Mesodermal cell (in vitro differentiated cells): ENCODE measurements at regions not wholly inside any gene's neighbourhood (a gene's known extent, or its start where the extent isn't known, plus 50 kb on each side); places are given as distances from the start of the nearest gene placed in this dataset.

Experiments used
- H3K27ac ChIP-seq: 2 replicates; pipeline ENCODE4 v1.7.0; 2013; ENCODE audit warnings: mild to moderate bottlenecking, low read depth, low read length, moderate library complexity; ENCODE audit not compliant: severe bottlenecking
- H3K36me3 ChIP-seq: 2 replicates; pipeline ENCODE4 v1.7.1; 2013; ENCODE audit warnings: mild to moderate bottlenecking, low read length, moderate library complexity; ENCODE audit not compliant: control insufficient read depth, insufficient read depth
- H3K4me1 ChIP-seq: one replicate; pipeline ENCODE4 v1.7.1; 2013; ENCODE audit warnings: mild to moderate bottlenecking, low read length; ENCODE audit not compliant: insufficient read depth, control insufficient read depth, poor library complexity, severe bottlenecking
- H3K4me3 ChIP-seq: 2 replicates; pipeline ENCODE4 v1.7.0; 2013; ENCODE audit warnings: low read length, control low read depth, mild to moderate bottlenecking; ENCODE audit not compliant: insufficient read depth, poor library complexity, severe bottlenecking; ENCODE audit errors: extremely low read depth
- H3K9me3 ChIP-seq: 2 replicates; pipeline ENCODE4 v1.7.1; 2013; ENCODE audit warnings: mild to moderate bottlenecking, low read length, moderate library complexity; ENCODE audit not compliant: control insufficient read depth
- WGBS, 2 experiments: methylation state at CpG; one replicate each; pipeline ENCODE4 v1.1.5; 2013; ENCODE audit warnings: missing lambda C conversion rate in 2 of 2; ENCODE audit not compliant: insufficient coverage in 2 of 2; 5-methylcytosine and 5-hydroxymethylcytosine counted together

DNA sequence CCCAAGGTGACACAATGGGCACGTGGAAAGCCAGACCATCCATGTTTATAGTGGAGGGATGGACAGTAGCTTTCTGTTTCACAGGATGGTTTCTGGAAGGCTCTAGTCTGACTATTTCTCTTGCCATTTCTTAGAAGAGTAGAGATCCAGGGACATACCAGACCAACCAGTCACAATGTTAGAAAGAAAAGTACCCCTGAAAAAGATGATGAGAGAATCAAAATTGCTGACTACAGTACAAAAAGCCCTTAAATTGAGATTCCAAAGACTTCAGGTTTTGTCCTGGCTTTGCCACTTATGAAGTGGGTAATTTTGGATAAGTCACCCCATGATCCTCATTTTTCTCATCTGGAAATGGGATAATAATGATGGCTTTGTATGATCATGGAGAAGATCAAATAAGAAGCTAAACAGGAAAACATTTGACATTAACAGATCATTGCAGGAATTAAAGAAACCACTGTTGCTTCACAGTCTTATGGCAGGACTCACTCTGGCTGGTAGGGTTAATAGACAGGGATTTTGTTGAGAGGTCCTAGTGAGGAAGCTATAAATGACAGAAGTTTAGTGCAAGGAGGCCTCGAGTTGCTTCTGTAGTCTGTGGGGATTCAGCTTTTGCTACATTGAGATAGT is 386.0 kb downstream of the IRS1 start:
- Histone ChIP-seq H3K9me3 (no peaks in the 10 kb centered on the region), H3K36me3 (no peaks in the 10 kb centered on the region), H3K4me1 (no peaks in the 10 kb centered on the region), H3K27ac (no peak overlapping the region), H3K4me3 (no peak overlapping the region)
- WGBS, 2 experiments: 89 to 95% methylated on average over 2 of the region's 2 CpGs

DNA sequence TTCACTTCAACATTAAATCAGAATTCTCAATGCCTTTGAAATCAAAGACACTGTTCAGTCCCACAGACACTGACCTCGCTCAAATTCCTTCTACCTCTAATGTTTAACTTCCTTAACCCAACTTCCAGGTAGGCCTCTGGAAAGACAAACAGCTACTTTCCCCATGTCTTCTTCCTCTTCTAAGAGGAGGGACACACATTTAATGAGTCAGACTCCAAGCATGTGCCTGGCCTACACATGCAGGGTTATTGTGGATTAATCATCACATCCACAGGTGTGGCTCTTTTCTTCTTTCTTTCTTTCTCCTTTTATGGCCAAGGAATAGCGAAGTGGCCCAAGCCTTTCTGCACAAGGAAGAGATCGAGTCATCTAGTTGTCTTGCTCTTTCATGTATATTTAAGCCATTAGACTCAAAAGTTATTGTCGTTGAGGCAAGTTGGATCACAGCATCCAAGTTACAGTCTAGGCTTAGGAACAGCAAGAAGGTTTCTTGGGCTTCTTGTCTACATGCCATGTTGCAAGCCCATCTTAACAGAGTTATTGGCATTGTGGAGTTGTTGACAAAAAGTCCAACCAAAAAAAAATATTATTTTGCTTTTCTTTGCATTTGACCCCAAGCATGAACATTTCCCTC is 387.8 kb downstream of the IRS1 start:
- H3K27ac ChIP-seq: peak overlapping the region; percentile 4
- WGBS, 2 experiments: 93 to 100% methylated on average over 2 of the region's 4 CpGs
- H3K9me3 ChIP-seq: no peaks in the 10 kb centered on the region
- H3K36me3 ChIP-seq: no peaks in the 10 kb centered on the region
- no peak overlapping the region for H3K4me3 ChIP-seq
- H3K4me1 ChIP-seq: peaks cover 5% of the 10 kb centered on the region

DNA sequence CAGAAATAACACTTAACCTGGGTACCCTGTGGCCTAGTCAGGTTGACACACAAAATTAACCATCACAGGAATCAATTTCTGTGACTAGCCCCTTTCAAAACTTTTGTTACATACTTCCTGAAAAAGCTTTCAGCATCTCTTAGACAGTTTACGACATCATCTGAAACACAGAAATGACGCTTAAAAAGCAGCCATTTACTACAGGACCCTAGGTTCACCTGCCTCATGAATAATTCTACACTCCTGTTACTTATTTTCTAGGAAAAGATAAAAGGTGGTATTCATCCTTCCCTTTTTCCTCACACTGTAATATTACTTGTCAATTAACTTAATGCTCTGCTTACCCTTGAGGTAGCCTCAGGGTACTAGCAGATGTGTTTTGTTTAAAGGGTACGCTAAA is 388.4 kb downstream of the IRS1 start:
- Histone ChIP-seq H3K4me1 (peaks cover 5% of the 10 kb centered on the region), H3K27ac (no peak overlapping the region), H3K36me3 (no peaks in the 10 kb centered on the region), H3K4me3 (no peak overlapping the region), H3K9me3 (no peaks in the 10 kb centered on the region)
- WGBS, 2 experiments: 100% methylated on average over 2 of the region's 3 CpGs

DNA sequence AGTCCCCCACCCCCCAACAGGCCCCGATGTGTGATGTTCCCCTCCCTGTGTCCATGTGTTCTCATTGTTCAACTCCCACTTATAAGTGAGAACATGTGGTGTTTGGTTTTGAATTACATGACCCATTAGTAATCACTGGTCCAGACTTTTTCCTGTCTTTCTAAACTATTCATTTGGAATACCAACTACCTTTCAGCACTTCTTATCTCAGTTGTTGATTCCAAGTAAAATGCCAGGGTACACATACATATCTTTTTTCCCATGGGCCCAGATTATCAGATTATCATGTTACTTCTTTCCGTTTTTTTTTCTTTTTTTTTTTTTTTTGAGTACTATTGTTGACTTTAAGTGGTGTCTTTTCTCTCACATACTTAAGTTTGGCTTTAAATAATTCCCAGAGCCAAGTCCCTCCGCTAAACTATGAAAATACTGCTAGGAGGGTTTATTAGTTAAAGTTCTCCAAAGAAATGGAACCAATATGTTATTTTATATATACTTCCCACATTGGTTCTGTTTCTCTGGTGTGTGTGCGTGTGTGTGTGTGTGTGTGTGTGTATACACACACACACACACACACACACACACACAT is 389.3 kb downstream of the IRS1 start:
- H3K36me3 ChIP-seq: no peaks in the 10 kb centered on the region
- peaks cover 5% of the 10 kb centered on the region for H3K4me1 ChIP-seq
- no peak overlapping the region for H3K27ac ChIP-seq
- WGBS, 2 experiments: no CpG with 5 or more reads among the region's 4 CpGs
- no peaks in the 10 kb centered on the region for H3K9me3 ChIP-seq
- no peak overlapping the region for H3K4me3 ChIP-seq

DNA sequence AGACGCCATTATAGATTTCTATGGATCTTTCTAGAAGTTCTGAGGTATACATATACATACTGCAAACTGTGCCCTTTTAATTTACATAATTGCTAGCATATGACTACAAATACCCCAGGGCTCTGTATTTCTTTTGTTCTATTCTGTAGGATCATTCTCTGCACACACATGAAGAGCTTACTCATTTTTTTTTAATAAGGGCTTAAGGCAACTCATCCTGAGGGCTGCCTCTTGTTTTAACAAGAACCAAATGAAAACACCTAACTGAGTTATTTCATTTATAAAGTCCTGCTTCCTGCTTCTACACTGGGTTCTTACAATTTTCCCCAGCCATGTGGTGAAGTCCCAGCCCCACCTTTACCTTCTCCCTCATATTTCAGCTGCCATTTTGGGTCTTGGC is 390.5 kb downstream of the IRS1 start:
- WGBS, 2 experiments: no CpG with 5 or more reads among the region's 1 CpG
- H3K36me3 ChIP-seq: no peaks in the 10 kb centered on the region
- peaks cover 5% of the 10 kb centered on the region for H3K4me1 ChIP-seq
- no peak overlapping the region for H3K4me3 ChIP-seq
- no peaks in the 10 kb centered on the region for H3K9me3 ChIP-seq
- H3K27ac ChIP-seq: no peak overlapping the region

DNA sequence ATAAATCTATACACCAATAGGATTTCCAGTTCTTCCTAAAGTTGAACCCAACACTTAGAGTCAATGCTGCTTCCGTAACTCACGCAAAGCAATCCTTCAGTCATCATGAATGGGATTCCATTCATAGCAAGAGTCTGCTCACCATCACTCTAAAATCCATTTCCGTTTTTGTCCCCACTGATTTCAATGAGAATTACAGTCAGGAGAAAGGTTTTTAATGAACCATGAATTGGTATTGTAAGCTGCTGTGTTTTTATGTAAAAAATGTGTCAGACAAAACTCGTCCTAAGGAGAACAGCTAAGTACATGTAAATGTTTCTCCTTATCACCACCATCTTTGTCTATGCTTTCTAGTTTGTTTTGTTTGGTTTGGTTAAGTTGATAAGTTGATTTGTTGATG is 391.5 kb downstream of the IRS1 start:
- Histone ChIP-seq H3K4me3 (no peak overlapping the region), H3K4me1 (peaks cover 5% of the 10 kb centered on the region), H3K9me3 (no peaks in the 10 kb centered on the region), H3K36me3 (no peaks in the 10 kb centered on the region), H3K27ac (no peak overlapping the region)
- 58 to 80% methylated on average over 2 of the region's 4 CpGs for WGBS, 2 experiments

DNA sequence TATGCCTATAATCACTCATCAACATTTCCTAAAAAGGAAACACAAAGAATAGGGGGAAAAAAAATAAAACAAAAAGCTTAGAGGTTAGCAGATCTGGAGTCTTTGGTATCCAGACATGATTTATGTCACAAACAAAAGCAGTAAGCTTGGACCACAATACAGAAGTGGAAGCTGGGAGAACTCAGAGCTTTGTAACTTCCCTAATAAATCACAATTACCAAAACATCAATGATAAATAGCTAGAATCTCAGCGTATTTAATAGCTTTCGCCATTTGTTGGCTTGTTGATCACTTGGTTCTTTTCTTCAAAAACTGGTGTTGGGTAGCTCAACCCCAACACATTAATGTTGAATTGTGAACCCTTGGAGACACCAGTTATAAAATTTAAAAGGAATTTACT is 392.5 kb downstream of the IRS1 start:
- peaks cover 5% of the 10 kb centered on the region for H3K4me1 ChIP-seq
- 100% methylated on average over 2 of the region's 2 CpGs for WGBS, 2 experiments

DNA sequence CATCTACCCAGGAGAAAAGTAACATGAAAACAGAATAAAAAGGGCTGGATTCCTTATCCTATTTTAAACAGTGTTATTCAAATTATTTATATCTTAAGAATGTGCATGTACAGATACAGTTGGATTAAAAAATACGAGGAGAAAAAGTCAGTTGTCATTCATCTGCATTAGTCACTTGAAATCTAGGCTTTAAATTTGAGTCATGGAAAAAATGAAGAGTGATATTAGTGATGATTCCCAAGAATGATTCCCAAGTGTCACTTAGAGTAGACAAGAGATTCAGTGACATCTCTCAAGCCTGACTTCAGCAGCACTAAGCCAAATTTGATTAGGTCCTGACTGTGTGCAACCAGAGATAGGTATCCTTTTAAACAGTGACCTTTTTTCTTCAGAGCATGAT is 394.2 kb downstream of the IRS1 start:
- Histone ChIP-seq H3K9me3 (no peaks in the 10 kb centered on the region), H3K4me3 (no peak overlapping the region), H3K4me1 (peaks cover 5% of the 10 kb centered on the region), H3K27ac (no peak overlapping the region), H3K36me3 (no peaks in the 10 kb centered on the region)
- WGBS, 2 experiments: 80% methylated on average over 1 of the region's 1 CpG; no CpG with 5 or more reads in 1 of the 2 experiments

More for the DNA sequence above, 392.5 kb downstream of the IRS1 start:
- Histone ChIP-seq H3K27ac (no peak overlapping the region), H3K4me3 (no peak overlapping the region), H3K9me3 (no peaks in the 10 kb centered on the region), H3K36me3 (no peaks in the 10 kb centered on the region)

DNA sequence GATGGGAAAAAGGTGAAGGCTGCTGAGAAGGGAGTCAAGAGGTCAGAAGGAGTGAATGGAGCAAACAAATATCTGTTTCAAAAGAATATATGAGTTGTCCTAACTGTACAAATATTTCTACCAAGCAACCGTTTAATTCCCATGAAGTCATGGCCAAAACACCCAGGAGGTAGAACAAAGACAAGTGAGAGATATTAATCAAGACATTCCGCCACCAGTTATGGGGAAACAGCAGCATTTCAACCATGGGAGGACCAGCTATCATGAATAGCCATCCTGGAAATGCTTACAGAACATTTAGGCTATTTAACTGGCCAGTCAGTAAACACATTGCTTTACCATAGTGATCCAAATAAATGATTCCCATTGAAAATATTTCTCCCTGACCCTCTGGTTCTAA is 396.3 kb downstream of the IRS1 start:
- Histone ChIP-seq H3K36me3 (no peaks in the 10 kb centered on the region), H3K4me1 (peaks cover 5% of the 10 kb centered on the region), H3K4me3 (no peak overlapping the region), H3K27ac (peak overlapping the region; percentile 56), H3K9me3 (no peaks in the 10 kb centered on the region)
- 86 to 91% methylated on average over 1 of the region's 2 CpGs for WGBS, 2 experiments

DNA sequence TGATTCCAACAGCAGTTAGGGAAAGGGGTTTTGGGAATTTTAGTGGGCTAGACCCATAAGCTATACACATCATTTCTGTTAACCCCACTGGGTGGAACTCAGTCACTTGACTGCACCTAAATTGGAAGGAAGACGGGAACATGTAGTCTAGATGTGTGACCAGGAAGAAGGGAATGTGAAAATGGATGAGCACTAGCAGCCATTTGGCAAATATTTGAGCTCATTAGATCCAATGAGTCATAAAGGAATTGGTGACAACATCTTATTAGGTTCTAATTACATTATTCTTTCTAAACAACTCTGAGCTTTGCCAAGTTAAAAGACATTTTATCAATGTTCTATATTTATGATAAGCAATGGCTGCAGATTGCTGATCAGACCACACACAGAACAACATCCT is 400.6 kb downstream of the IRS1 start:
- no peak overlapping the region for H3K27ac ChIP-seq
- 100% methylated on average over 1 of the region's 1 CpG for WGBS, 2 experiments
- no peaks in the 10 kb centered on the region for H3K9me3 ChIP-seq
- no peaks in the 10 kb centered on the region for H3K4me1 ChIP-seq
- H3K36me3 ChIP-seq: no peaks in the 10 kb centered on the region
- H3K4me3 ChIP-seq: no peak overlapping the region

DNA sequence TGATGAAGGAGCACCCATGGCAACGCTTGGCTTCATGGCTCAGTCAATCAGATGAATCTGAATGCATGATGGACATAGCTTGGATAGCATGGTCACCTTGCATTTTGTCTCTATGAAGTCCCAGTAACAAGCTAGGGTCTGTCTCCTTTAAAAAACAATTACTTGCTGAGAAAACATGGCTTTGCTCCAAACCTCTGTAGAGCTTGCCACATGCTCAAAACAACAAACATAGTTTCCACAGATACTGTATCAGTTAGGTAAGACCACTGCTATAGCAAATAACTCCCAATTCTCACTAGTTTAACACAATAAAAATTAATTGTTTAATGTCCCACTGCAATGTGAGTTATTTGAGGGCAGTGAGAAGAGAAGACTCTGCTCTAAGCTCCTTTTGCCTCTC is 401.0 kb downstream of the IRS1 start:
- WGBS, 2 experiments: 75 to 100% methylated on average over 1 of the region's 1 CpG
- Histone ChIP-seq H3K4me1 (no peaks in the 10 kb centered on the region), H3K9me3 (no peaks in the 10 kb centered on the region), H3K36me3 (no peaks in the 10 kb centered on the region), H3K27ac (no peak overlapping the region), H3K4me3 (no peak overlapping the region)
